NCI-H1436 treated with DMSO at 0.1 percent for 48 hours (cell line): ENCODE measurements at regions not wholly inside any gene's neighbourhood (a gene's known extent, or its start where the extent isn't known, plus 50 kb on each side); places are given as distances from the start of the nearest gene placed in this dataset.
"Not testable (repeated sequence)": the region's sequence is repeated elsewhere in the genome, so short reads cannot be mapped to it uniquely, and the experiment has no call there.

Experiments used
- DNase-seq: peaks from one replicate; lab custom pipeline; 2025; lab: John Stamatoyannopoulos, UW

- DNase-seq, result not testable (repeated sequence)
Measured at GRCh38 chr14:87240319-87240718, 752.7 kb downstream of the GALC start.

- no peak for DNase-seq
Measured at GRCh38 chr14:87233806-87234384, 759.1 kb downstream of the GALC start.

GRCh38 chr14:87233266-87233665 is 759.7 kb downstream of the GALC start:
- DNase-seq, result no peak

GRCh38 chr14:87231336-87232026 is 761.5 kb downstream of the GALC start:
- no peak for DNase-seq

- no peak for DNase-seq
Measured at GRCh38 chr14:87230726-87231125, 762.3 kb downstream of the GALC start.

- DNase-seq, result no peak
Measured at GRCh38 chr14:87229131-87229530, 763.9 kb downstream of the GALC start.

- no peak for DNase-seq
Measured at GRCh38 chr14:87217023-87217422, 776.0 kb downstream of the GALC start.

- no peak for DNase-seq
Measured at GRCh38 chr14:87214558-87214957, 778.4 kb downstream of the GALC start.

- DNase-seq, result no peak
Measured at GRCh38 chr14:87207756-87208155, 785.2 kb downstream of the GALC start.

- DNase-seq, result no peak
Measured at GRCh38 chr14:87205811-87206210, 787.2 kb downstream of the GALC start.

GRCh38 chr14:87203346-87203745 is 789.6 kb downstream of the GALC start:
- DNase-seq, result no peak

- DNase-seq, result no peak
Measured at GRCh38 chr14:87199381-87199780, 793.6 kb downstream of the GALC start.

GRCh38 chr14:87196436-87196835 is 796.5 kb downstream of the GALC start:
- DNase-seq, result no peak

- DNase-seq, result no peak
Measured at GRCh38 chr14:87187786-87188185, 805.2 kb downstream of the GALC start.

- DNase-seq, result no peak
Measured at GRCh38 chr14:87186737-87187136, 806.2 kb downstream of the GALC start.

GRCh38 chr14:87185961-87186560 is 806.9 kb downstream of the GALC start:
- DNase-seq, result no peak

- DNase-seq, result no peak
Measured at GRCh38 chr14:87184180-87184579, 808.8 kb downstream of the GALC start.

- no peak for DNase-seq
Measured at GRCh38 chr14:87181288-87181687, 811.7 kb downstream of the GALC start.

- DNase-seq, result no peak
Measured at GRCh38 chr14:87179936-87180335, 813.0 kb downstream of the GALC start.

GRCh38 chr14:87178277-87178676 is 814.7 kb downstream of the GALC start:
- DNase-seq, result no peak

GRCh38 chr14:87175175-87175574 is 817.8 kb downstream of the GALC start:
- DNase-seq, result no peak

GRCh38 chr14:87171141-87171540 is 821.8 kb downstream of the GALC start:
- DNase-seq, result no peak

GRCh38 chr14:87170179-87170578 is 822.8 kb downstream of the GALC start:
- no peak for DNase-seq

- DNase-seq, result no peak
Measured at GRCh38 chr14:87169362-87169761, 823.6 kb downstream of the GALC start.
